CD4-positive, alpha-beta T cell treated with Interleukin-17A for 1 hour (primary cell): ENCODE measurements at regions not wholly inside any gene's neighbourhood (a gene's known extent, or its start where the extent isn't known, plus 50 kb on each side); places are given as distances from the start of the nearest gene placed in this dataset.

Experiments used
- DNase-seq: peaks from one replicate; pipeline ENCODE4 v3.0.0-alpha.2; 2020

DNA sequence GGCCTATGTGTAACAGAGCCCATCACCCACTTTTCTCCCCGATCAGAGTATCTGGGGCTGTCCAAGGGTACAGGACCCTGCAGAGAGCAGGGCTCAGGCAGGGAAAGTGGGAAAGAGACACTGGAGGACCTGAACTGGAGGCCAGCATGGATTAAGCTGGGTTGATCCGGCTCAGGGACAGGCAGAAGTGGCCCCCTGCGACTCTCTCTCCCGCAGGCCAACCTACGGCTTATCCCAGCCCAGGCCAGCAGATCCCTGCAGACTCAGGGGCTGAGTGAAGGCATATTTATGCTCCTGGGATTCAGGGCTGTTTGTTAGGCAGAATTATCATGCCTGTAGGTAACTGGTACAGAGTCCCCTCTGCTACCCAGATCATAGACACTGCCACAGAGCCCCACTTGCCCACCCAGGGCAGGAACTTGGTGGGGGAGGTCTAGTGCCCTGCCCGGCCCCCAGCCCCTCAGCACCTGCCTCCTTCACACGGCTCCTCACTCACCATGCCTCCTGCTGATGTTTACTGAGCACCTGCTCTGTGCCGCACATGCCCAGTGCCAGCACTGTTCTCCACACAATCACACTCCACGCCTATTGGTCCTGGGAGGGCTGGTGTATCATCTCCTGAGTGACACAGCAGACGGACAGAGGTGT is 87.3 kb downstream of the ADRA2C start:
- no peak for DNase-seq

DNA sequence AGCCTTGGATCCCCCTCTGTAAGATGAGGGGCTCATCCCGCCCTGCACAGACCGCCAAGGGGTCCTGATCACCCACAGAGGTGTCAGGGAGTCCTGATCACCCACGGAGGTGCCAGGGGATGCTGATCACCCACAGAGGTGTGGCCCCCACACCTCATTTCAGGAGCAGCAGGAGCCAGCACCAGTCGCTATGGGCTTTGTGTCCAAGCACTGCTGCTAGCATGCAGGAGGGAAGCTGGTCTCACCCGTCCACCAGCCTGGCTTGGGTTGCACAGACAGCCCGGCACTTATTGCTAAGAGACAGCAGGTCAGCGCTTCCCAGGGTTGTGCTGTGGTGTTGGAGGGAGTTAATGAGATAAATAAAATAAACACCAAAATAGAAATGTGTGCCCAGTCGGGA is 88.5 kb downstream of the ADRA2C start:
- no peak for DNase-seq

- DNase-seq: no peak
These were observed 89.5 kb downstream of the ADRA2C start for GRCh38 chr4:3855646-3856045.

GRCh38 chr4:3856604-3857204 is 90.5 kb downstream of the ADRA2C start:
- DNase-seq: no peak

GRCh38 chr4:3857269-3857926 is 91.2 kb downstream of the ADRA2C start:
- no peak for DNase-seq

DNA sequence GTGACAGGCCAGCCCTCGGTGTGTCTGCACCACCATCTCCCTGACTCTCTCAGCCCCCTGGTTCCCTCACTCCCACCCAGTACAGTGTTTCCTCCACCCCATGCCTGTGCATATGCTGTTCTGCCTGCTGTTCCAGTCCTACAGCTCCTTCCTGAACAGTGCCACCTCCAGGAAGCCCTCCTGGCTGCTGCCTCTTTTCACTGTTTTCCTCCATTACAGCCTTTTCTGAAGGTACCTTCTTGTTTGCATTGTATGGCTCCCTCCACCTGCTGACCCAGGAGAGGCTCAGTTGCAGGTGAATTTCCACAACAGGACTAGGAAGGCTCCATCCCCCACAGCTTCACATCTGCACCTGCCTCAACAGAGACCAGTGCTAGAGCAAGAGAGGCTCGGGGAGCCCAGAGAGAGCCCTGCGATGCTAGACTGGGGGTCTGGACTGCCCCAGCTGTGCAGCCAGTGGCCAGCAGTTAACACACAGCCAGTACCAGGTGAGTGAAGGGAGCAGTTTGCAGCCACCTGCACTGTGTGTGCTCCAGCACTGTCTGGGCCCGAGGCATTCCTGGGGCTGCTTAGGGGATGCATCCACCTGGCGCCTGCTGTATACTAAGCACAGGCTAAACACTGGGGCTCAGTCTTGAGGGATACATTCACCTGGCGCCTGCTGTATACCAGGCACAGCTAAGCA is 92.0 kb downstream of the ADRA2C start:
- DNase-seq: no peak

DNA sequence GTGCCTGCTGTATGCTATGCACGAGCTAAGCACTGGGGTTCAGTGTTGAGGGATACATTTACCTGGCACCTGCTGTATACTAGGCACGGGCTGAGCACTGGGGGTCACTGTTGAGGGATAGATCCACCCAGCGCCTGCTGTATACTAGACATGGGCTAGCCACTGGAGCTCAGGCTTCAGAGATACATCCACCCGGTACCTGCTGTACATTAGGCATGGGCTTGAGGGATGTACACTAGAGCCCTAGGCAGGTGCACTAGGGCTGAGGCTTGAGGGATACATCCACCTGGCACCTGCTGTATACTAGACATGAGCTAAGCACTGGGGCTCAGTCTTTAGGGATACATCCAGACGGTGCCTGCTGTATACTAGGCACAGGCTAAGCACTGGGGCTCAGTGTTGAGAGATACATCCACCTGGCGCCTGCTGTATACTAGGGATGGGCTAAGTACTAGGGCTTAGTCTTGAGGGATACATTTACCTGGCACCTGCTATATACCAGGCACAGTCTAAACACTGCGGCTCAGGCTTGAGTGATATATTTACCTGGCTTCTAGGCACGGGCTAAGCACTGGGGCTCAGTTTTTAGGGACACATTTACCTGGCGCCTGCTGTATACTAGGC is 92.7 kb downstream of the ADRA2C start:
- no peak for DNase-seq

DNA sequence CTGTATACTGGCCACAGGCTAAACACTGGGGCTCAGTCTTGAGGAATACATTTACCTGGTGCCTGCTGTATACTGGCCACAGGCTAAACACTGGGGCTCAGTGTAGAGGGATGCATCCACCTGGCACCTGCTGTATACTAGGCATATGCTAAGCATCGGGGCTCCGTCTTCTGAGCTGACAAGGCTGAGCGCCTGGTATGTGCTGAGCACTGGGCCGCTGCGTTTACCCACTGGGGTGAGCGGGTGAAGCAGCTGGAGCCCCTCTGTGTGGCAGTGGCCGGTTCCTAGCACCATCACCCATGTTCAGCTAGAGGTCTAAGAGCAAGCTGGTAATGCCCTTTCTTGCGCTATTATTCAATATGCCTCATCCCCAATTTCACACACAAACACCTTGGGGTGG is 93.4 kb downstream of the ADRA2C start:
- no peak for DNase-seq

- no peak for DNase-seq
These were observed 94.1 kb downstream of the ADRA2C start for GRCh38 chr4:3860061-3860912.

- no peak for DNase-seq
These were observed 94.9 kb downstream of the ADRA2C start for GRCh38 chr4:3860913-3861636.

- no peak for DNase-seq
These were observed 95.8 kb downstream of the ADRA2C start for GRCh38 chr4:3861720-3862639.

DNA sequence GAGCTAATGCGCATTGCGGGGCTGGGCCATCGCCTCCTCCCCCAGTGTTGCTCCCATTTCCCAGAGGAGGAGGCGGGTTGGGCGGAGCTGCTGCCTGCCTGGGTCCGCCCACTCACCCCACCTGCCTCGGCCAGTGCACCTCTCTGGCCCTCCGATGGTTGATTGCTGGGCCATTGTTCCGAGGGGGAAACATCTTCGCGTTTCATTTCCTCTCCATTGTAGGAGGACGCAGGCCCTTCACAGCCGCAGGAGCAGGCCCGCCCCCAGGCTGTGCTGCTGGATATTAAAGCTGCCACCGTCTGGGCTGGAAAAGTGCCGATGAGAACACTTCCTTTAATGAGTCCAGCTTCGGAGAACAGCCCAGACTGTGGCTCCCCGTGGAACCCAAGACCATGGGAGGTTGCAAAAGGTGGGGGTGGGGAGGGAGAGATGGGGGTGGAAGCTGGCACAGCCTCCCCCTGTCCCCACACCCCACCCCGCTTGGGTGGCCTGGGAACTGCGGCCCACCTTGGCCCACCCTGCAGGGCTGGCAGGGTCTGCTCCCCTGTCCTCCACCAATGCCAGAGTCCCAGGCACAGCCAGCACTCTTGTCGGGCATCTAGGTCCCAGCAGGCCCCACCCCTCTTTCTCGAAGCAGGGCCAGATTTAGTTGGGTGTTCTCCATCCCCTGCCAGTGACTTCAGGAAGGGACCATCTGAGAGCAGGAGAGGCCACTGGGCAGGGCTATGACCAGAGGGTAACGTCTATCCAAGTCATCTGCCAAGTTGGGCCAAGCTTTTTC is 96.6 kb downstream of the ADRA2C start:
- no peak for DNase-seq

- no peak for DNase-seq
These were observed 97.9 kb downstream of the ADRA2C start for GRCh38 chr4:3863841-3864741.

GRCh38 chr4:3864742-3865721 is 98.8 kb downstream of the ADRA2C start:
- DNase-seq: no peak

DNA sequence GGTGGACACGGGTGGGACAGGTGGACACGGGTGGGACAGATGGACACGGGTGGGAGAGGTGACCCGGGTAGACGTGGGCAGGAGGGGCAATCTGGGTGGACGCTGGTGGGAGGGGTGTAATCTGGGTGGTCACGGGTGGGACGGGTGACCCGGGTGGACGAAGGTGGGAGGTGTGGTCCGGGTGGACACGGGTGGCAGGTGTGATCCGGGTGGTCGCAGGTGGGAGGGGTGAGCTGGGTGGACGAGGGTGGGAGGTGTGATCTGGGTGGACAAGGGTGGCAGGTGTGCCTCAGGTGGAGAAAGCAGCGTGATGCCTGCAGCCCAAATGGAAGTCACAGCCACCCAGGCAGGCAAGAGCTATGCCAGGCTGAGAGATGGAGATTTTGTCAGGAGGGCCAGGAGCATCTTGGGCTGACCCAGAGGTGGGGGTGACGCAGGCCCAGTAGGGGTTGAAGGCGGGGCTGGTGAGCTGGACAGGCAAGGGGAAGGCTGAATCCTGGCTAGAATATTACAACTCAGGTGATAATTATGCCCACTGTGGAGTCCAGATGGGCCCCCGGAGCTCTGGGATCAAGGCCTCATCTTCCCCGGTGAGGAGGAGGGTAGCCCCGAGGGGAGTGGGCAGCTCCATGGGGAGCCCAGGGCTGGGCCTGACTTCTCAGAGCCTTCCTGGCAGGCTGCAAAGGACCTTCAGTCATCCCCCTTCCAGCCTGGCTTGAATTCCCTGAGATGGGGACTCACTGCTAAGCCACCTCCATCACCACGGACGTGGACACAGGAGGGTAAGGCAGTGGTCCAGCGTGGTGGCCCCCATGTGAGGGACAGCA is 100.0 kb downstream of the ADRA2C start:
- no peak for DNase-seq

DNA sequence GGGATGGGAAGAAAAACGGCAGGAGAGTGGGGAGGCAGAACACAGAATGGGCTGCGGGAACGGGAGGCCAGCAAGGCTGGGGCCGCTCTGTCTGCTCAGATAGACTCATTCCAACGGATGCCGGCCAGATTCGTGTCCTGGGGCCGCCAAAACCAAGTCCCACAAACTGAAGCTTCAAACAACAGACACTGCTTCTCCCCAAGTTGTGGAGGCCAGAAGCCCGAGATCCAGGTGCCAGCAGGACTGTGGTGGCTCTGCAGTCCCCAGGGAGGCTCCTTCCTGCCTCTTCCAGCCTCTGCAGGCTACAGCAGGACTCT is 100.6 kb downstream of the ADRA2C start:
- DNase-seq: no peak
